ENCODE measurements at regions not wholly inside any gene's neighbourhood (a gene's known extent, or its start where the extent isn't known, plus 50 kb on each side); places are given as distances from the start of the nearest gene placed in this dataset.

- Mint-ChIP-seq H3K4me1 (no peaks in the 10 kb centered on the region), H3K4me3 (no peak overlapping the region), H3K36me3 (ENCODE audit: low read depth) (no peaks in the 10 kb centered on the region), H3K27me3 (peaks cover 3% of the 10 kb centered on the region), H3K9me3 (peaks cover 11% of the 10 kb centered on the region), H3K27ac (no peak overlapping the region)
- no peak for DNase-seq
- ATAC-seq: no peak
These were observed 282.1 kb downstream of the OMA1 start for GRCh38 chr1:58264462-58264861.

DNA sequence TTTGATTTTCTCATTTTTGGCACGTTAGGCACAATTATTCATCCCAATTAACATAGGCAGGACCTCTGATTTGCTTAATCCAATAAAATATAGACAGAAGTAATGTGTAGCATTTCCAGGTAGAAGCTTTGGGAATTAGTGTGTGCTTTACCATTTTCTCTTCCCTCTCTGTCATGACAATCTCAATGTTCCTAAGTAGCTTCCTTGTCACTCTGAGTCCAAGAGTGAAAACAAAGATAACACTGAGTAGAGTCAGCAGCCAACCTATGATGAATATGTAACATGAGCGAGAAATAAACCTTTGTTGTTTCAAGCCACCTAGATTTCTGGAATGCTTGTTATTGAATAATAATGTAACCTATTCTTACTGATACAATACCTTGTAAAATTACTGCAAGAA, 283.8 kb downstream of the OMA1 start:
- no peak for DNase-seq
- Mint-ChIP-seq H3K4me3 (no peak overlapping the region), H3K27me3 (peaks cover 3% of the 10 kb centered on the region), H3K9me3 (peaks cover 11% of the 10 kb centered on the region), H3K4me1 (no peaks in the 10 kb centered on the region), H3K36me3 (ENCODE audit: low read depth) (no peaks in the 10 kb centered on the region), H3K27ac (no peak overlapping the region)
- no peak for ATAC-seq

- Mint-ChIP-seq H3K9me3 (peaks cover 8% of the 10 kb centered on the region), H3K27ac (no peak overlapping the region), H3K4me1 (no peaks in the 10 kb centered on the region)
These were observed 288.4 kb downstream of the OMA1 start for GRCh38 chr1:58258082-58258481.

DNA sequence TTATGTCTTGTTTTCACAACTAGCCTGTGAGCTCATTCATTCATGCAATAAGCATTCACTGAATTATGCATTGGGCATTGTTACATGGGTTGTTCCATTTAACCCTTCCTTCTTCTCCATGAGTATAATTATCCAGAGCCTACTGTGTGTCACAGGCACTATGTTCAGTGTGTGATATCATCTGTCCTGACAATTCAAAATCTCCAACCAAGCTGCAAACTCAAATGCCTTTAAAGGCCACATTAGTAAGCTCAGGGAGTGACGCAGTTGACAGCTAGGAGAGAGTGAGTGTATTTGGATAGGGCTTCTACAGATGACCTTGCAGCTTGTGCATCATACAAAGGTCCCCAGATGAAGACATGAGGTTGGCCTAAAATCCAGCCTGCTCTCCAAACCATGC, 289.5 kb downstream of the OMA1 start:
- H3K27me3 Mint-ChIP-seq: peaks cover 3% of the 10 kb centered on the region
- DNase-seq (no peak), ATAC-seq (no peak)
- H3K36me3 Mint-ChIP-seq (ENCODE audit: low read depth): no peaks in the 10 kb centered on the region
- no peaks in the 10 kb centered on the region for H3K4me1 Mint-ChIP-seq
- H3K9me3 Mint-ChIP-seq: peaks cover 8% of the 10 kb centered on the region
- H3K27ac Mint-ChIP-seq: no peak overlapping the region
- no peak overlapping the region for H3K4me3 Mint-ChIP-seq

More at GRCh38 chr1:58258082-58258481, 288.4 kb downstream of the OMA1 start:
- ATAC-seq (no peak), DNase-seq (no peak)
- no peak overlapping the region for H3K4me3 Mint-ChIP-seq
- no peaks in the 10 kb centered on the region for H3K36me3 Mint-ChIP-seq (ENCODE audit: low read depth)
- peaks cover 3% of the 10 kb centered on the region for H3K27me3 Mint-ChIP-seq

DNA sequence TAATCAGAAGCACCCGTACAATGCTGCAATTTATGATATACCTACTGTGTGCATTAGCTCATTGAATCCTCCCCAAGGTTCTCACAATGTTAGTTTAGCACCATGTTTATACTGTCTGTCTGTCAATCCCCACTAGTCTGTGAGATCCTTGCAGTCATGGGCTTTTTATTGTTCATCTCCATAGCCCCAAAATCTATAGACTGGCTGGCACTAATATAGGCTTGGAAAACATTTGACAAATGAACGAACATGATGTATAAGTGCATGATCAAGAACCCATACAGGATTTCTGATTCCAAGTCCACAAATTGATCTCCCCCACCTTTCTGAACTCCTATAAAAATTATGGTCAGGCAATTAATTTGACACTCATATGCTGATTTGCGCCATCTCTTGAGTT, 290.0 kb downstream of the OMA1 start:
- DNase-seq (no peak), ATAC-seq (no peak)
- Mint-ChIP-seq H3K9me3 (peaks cover 8% of the 10 kb centered on the region), H3K27ac (no peak overlapping the region), H3K36me3 (ENCODE audit: low read depth) (no peaks in the 10 kb centered on the region), H3K27me3 (peaks cover 4% of the 10 kb centered on the region), H3K4me1 (no peaks in the 10 kb centered on the region), H3K4me3 (no peak overlapping the region)

DNA sequence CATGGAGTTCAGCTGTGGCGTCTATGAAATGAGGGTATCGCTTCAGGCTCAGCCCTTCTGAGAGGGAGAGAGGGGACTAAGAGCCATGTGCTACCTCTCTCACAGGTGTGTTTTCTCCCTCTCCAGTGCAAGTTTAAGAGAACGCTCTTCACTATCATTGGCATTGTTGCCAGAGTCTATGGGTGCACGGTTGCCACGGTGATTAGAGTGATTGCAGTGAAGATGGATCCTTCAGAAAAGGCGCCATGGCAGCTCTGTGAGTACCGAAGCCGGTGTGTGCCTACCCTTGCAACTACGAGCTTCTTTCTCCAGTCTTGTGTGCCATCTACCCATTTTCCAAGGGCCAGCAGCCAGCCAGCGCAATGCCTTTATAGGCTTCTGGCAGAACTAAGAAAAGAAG, 290.5 kb downstream of the OMA1 start:
- no peak for ATAC-seq
- Mint-ChIP-seq H3K27ac (no peak overlapping the region), H3K27me3 (peaks cover 9% of the 10 kb centered on the region), H3K9me3 (peaks cover 8% of the 10 kb centered on the region), H3K4me1 (no peaks in the 10 kb centered on the region), H3K36me3 (ENCODE audit: low read depth) (no peaks in the 10 kb centered on the region), H3K4me3 (no peak overlapping the region)
- no peak for DNase-seq

DNA sequence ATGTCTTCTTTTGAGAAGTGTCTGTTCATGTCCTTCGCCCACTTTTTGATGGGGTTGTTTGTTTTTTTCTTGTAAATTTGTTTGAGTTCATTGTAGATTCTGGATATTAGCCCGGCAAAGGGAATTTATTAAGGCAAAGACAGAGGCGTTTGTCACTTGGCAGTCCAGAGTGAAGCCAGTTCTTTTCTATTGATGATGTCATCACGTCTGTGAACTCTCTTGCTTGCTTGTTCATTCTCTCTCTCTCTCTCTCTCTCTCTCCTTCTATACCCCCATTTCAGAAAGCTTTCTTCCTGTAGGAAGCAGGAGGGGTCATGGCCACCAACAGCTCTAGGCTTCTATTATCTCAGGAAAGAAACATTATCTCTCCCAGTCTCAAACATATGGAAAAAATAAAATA, 291.3 kb downstream of the OMA1 start:
- no peak overlapping the region for H3K4me3 Mint-ChIP-seq
- no peak overlapping the region for H3K27ac Mint-ChIP-seq
- H3K4me1 Mint-ChIP-seq: no peaks in the 10 kb centered on the region
- no peaks in the 10 kb centered on the region for H3K36me3 Mint-ChIP-seq (ENCODE audit: low read depth)
- H3K9me3 Mint-ChIP-seq: peaks cover 4% of the 10 kb centered on the region
- H3K27me3 Mint-ChIP-seq: peaks cover 14% of the 10 kb centered on the region
- DNase-seq (no peak), ATAC-seq (no peak)

DNA sequence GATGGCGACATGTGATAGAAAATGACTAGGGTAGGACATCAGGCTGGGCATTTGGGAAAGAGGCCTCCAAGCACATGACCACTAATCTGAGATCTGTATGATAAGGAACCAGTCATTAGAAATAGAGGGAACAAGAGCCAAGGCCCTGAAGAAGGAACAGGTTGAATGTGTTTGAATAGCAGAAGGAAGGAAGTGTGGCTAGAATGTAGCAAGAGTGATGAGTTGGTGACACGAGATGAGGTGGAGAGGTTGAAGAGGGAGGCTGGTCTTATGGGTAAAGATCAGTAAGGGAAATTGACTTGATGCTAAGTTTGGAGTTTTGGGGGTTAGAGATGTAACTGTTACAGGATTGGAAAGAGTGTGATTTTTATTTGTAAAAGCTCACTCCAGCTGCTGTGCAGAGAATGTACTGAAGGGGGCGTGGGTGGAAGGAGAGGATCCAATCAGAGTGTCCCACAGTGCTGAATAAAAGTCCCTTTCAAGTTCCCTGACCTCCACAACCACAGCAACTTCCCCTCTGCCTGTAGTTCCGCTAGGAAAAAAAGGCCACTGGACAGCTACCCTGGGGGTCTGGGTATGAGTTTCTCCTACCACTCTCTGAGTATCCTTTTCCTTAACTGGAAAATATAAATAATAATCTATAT, 295.0 kb downstream of the OMA1 start:
- Mint-ChIP-seq H3K4me1 (peaks cover 4% of the 10 kb centered on the region), H3K4me3 (no peak overlapping the region), H3K9me3 (peaks cover 4% of the 10 kb centered on the region), H3K27ac (no peak overlapping the region), H3K27me3 (peaks cover 38% of the 10 kb centered on the region), H3K36me3 (ENCODE audit: low read depth) (no peaks in the 10 kb centered on the region)
- DNase-seq (no peak), ATAC-seq (no peak)

GRCh38 chr1:58250587-58250948, 296.0 kb downstream of the OMA1 start:
- H3K27ac Mint-ChIP-seq: no peak overlapping the region
- peaks cover 42% of the 10 kb centered on the region for H3K27me3 Mint-ChIP-seq
- H3K9me3 Mint-ChIP-seq: peaks cover 4% of the 10 kb centered on the region
- H3K36me3 Mint-ChIP-seq (ENCODE audit: low read depth): no peaks in the 10 kb centered on the region
- no peak for DNase-seq
- ATAC-seq: no peak
- no peak overlapping the region for H3K4me3 Mint-ChIP-seq
- H3K4me1 Mint-ChIP-seq: peaks cover 4% of the 10 kb centered on the region

- H3K4me1 Mint-ChIP-seq: peaks cover 4% of the 10 kb centered on the region
- no peaks in the 10 kb centered on the region for H3K9me3 Mint-ChIP-seq
- ATAC-seq (peak; percentile 58), DNase-seq (peak; percentile 5)
- H3K27me3 Mint-ChIP-seq: peaks cover 42% of the 10 kb centered on the region
- no peak overlapping the region for H3K27ac Mint-ChIP-seq
- no peaks in the 10 kb centered on the region for H3K36me3 Mint-ChIP-seq (ENCODE audit: low read depth)
- H3K4me3 Mint-ChIP-seq: no peak overlapping the region
These were observed 296.6 kb downstream of the OMA1 start for GRCh38 chr1:58249737-58250586.

DNA sequence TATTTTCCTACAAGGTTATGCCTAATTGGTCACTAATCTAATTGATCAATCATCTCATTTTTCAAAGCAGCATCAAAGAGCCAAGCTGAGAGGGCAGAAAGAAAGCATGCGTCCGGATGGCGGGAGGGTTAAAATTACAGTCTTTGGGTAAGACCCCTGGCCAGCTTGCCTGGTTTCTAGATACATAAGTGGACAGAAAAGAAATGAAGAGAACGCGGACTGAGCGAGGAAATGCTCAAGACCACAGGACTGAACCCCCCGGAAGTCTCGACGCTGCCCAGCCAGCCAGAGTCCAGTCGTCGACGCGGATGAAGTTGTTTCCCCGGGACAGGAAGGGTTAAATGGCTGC, 297.2 kb downstream of the OMA1 start:
- Mint-ChIP-seq H3K4me3 (peak overlapping the region; percentile 37), H3K36me3 (ENCODE audit: low read depth) (no peaks in the 10 kb centered on the region), H3K4me1 (peaks cover 4% of the 10 kb centered on the region), H3K9me3 (no peaks in the 10 kb centered on the region), H3K27me3 (peaks cover 42% of the 10 kb centered on the region), H3K27ac (no peak overlapping the region)
- DNase-seq (no peak), ATAC-seq (no peak)

DNA sequence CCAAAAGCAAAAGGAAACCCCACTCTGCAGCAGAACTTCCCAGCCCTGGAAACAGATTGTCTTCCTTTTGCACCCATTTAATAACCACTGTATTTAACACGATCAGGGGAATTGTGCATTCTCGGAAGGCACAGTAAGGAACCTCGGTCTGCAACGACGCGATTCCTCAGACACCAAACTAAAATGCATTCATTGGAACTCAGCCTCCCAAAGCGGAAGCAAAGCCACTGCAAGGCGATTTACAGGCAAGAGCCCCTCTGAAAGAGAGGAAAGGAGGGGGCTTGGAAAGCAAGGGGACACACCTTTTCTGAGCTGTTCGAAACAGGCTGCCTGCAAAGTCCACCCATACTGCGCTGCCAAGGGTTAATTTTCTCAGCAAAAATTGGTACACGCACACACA, 297.7 kb downstream of the OMA1 start:
- ATAC-seq (no peak), DNase-seq (no peak)
- H3K4me3 Mint-ChIP-seq: no peak overlapping the region
- H3K36me3 Mint-ChIP-seq (ENCODE audit: low read depth): no peaks in the 10 kb centered on the region
- H3K4me1 Mint-ChIP-seq: peaks cover 4% of the 10 kb centered on the region
- no peaks in the 10 kb centered on the region for H3K9me3 Mint-ChIP-seq
- H3K27ac Mint-ChIP-seq: no peak overlapping the region
- H3K27me3 Mint-ChIP-seq: peaks cover 42% of the 10 kb centered on the region

DNA sequence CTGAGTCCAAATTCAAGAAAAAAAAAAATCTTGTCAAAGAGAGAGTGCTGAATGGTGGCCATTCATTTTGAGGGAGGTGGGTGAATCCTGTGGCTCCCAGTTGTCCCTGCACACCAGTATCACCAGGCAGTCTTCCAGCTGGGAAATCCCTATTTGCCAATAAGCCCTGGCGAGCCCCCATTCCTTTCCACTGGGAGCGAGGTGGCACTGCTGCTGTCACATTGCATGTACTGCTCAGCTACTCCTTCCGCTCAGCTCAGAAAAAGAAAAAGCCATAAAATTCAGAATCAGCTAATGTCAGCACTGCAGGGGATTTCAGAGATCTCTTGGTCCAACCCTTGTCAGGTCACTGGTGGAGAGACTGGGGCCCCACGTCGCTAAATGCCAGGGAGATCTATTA, 298.5 kb downstream of the OMA1 start:
- peaks cover 4% of the 10 kb centered on the region for H3K4me1 Mint-ChIP-seq

DNA sequence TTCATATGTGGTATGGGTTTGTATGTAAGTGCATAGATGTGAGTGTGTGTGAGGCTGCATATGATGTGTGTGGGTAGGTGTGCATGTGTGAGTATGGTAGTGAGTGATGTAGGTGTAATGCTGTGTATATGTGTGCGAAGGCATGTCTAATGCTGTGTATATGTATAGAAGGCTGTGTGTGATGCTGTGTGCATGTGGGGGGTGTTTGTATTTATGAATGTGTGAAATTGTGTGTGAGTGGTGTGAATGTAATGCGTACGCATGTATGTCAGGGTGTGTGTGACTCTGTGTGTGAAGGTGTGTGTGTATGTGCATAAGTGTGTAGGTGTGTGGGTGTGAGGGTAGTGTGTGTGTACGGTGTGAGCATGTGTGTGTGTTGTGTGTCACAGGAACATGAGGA, 300.0 kb downstream of the OMA1 start:
- peaks cover 41% of the 10 kb centered on the region for H3K27me3 Mint-ChIP-seq

More for the DNA sequence above, 298.5 kb downstream of the OMA1 start:
- H3K9me3 Mint-ChIP-seq: no peaks in the 10 kb centered on the region
- no peaks in the 10 kb centered on the region for H3K36me3 Mint-ChIP-seq (ENCODE audit: low read depth)
- DNase-seq (no peak), ATAC-seq (no peak)
- H3K4me3 Mint-ChIP-seq: no peak overlapping the region
- H3K27me3 Mint-ChIP-seq: peaks cover 42% of the 10 kb centered on the region
- no peak overlapping the region for H3K27ac Mint-ChIP-seq

DNA sequence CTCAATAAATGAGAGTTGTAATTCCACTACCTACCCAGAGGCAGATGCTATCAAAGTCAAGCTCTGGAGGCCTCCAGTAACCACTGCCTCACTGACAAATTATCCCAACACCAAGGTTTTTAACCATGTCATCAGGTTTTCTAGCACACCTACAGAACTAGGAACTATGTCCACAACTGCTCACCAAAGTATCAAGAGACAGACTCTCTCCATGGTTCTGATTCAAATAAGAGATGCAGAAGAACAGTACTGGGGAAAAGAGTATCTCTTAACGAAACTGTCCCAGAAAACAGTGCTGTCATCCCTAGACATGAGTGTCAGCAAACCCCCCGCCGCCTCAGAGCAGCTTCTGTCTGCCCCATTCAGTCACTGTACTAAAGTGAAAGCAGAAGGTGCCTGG, 301.7 kb downstream of the OMA1 start:
- no peak for DNase-seq
- Mint-ChIP-seq H3K9me3 (no peaks in the 10 kb centered on the region), H3K27me3 (peaks cover 27% of the 10 kb centered on the region), H3K36me3 (ENCODE audit: low read depth) (no peaks in the 10 kb centered on the region), H3K27ac (no peak overlapping the region), H3K4me3 (no peak overlapping the region), H3K4me1 (peaks cover 4% of the 10 kb centered on the region)
- ATAC-seq: no peak

More for the DNA sequence above, 300.0 kb downstream of the OMA1 start:
- no peaks in the 10 kb centered on the region for H3K9me3 Mint-ChIP-seq
- no peak for ATAC-seq
- no peak for DNase-seq
- no peaks in the 10 kb centered on the region for H3K36me3 Mint-ChIP-seq (ENCODE audit: low read depth)
- H3K4me3 Mint-ChIP-seq: no peak overlapping the region
- no peak overlapping the region for H3K27ac Mint-ChIP-seq
- peaks cover 4% of the 10 kb centered on the region for H3K4me1 Mint-ChIP-seq

Data from activated naive CD8-positive, alpha-beta T cell treated with anti-CD3 and anti-CD28 coated beads, Interleukin-2, amount 50 U/mL, for 24 hours (primary cell).